ENCODE measurements at regions not wholly inside any gene's neighbourhood (a gene's known extent, or its start where the extent isn't known, plus 50 kb on each side); places are given as distances from the start of the nearest gene placed in this dataset.
"Not testable (repeated sequence)": the region's sequence is repeated elsewhere in the genome, so short reads cannot be mapped to it uniquely, and the experiment has no call there.

DNA sequence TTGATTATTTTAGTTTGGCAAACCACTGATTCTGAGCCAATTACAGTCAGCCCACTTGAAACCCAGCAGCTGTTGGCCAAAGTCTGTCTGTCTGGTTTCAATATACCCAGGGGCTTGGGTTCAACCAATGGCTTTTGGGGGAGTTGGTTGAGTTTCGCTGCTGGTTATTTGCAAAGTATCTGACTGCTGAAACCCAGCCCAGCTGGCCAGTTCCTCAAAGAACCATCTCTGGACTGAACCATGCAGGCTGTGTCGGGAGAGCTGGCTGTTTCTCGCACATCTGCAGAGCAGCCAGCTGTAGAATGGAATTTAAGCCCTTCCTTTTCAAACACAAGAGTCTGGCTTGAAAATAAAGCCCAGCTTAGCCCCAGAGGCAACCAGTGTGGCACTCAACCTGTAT is 66.0 kb upstream of the PAX7 start:
- DNase-seq, result no peak

DNA sequence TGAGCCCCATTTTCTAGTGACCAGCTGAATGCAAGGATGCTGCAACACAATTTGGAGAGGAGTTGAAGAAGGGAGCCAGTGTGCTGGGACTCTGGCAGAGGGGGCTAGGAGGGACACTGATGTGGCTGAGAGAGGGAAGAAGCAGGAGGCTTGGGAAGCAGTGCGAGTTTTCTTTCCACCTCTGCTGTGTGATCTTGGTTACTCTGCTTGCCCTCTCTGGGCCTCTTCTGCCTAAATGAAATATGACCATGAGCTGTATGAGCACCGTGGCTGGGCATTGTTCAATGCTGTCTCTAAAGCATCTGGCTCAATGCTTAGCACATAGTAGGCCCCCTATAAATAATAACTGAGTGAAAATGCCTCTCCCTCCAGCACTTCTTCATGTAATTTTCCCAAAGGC is 65.3 kb upstream of the PAX7 start:
- no peak for DNase-seq

DNA sequence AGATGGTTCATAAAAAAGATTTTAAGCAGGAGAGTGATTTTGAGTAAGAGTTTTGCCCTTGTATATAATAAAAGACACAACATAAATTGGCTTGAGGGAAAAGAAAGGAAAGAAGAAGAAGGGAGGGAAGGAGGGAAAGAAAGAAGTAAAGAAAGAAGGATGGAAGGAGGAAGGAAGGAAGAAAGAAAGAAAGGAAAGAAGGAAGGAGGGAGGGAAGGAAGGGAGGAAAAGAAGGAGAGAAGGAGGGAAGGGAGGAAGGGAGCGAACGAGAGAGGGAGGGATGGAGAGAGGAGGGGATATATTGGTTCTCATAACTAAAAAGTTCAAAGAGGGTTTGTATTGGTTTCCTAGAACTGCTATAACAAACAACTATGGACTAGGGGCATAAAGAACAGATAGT is 62.2 kb upstream of the PAX7 start:
- DNase-seq, result no peak

DNA sequence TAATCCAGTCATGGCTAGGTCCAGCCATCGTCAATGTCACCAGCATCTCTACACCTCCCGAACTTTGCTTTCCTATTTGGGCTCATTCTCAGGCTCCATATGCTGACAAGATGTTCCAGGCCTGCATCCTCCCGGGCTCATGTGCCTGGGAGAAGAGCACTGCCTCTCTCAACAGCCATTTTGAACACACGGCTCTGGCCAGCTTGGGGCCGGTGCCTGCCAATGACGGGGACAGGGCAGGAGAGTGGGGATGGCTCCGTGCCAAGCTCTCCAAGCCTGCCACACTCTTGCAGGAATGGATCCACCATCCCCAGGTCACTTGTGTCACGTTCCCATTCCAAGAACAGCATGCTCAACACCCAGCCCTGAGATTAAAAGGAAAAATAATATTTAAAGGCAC is 61.4 kb upstream of the PAX7 start:
- DNase-seq, result no peak

DNA sequence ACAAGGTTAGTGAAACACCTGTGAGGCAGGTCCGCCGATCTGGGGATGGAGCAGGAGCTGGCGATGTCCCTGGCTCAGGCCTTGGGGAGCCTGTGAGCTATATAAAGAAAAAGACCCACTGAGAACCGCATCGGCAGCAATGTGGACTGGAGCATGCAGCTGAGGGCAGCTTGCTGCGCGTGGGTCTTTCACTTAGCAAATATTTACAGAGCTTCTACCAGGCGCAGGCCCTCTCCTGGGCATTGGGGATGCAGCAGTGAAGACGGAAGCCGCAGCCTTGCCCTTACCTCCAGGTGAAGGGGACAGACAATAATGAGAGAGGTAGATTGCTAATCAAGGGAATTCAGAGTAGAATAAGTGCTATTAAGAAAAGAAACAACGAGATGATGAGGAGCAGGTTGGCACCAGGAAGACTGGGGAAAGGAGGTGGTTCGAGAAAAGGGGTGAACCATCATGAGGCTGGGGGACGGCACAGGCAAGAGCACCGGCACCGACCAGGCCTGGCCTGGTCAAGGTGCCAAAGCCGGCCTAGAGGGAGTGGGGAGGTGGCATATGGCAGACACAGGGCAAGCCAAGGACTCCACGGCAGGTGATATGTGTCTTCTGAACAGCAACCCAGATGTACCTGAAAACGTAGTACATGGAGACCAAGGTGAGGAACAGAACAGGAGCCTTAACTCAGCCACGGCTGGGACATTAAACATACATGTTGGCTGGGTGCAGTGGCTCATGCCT is 60.7 kb upstream of the PAX7 start:
- no peak for DNase-seq

DNA sequence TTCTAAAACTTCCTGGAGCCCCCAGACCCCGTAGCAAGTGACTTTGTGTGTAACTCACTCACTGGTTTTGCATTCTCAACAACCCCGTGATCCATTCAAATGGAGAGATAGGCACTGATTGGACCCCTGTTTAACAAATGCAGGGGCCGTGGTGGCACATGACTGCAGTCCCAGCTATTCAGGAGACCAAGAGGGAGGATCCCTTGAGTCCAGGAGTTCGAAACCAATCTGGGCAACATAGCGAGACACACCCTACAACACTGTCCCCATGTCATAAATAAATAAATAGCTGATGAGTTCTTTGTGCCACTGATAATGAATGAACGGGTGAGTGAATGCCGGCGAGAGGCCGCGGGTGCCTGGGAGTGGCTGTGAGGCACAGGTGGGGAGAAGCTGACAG is 59.4 kb upstream of the PAX7 start:
- DNase-seq, result no peak

DNA sequence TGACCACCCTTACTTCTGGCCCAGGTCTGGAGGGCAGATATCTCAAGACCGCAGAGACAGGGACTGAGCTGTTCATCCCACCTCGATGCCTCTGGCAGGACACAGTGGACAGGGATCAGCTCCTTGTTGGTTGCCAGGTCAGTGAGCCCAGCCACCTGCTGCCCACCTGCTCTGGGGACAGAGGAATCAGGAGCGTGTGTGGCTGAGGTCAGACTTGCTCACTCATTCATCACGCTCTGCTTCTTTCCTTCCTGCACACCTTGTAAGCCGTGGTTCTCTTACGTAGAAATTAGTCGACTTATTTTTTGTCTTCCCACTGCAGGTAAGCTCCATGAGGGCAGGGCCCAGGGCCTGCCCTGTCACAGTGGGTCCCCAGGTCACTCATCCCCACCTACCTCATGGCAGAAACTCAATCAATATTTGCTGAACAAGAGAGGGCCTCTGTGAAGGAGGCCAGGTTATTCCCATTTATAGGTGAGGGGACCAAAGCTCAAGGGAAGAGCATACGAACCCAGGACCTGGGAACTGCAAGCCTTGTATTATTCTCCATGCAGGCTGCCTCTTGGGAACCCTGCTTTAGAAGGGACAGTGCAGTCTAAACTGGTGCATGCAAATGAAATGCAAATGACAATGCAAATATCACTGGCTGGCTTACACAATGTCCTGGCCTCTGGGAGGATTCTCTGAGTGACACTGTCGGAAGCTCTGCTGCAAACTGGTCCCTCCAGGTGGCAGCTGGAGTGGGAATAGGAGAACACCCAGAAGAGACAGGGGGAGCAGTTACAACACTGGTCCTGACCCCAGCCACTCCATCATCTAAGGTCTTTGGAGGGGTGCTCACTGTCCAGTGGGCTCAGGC is 58.4 kb upstream of the PAX7 start:
- DNase-seq, result no peak

DNA sequence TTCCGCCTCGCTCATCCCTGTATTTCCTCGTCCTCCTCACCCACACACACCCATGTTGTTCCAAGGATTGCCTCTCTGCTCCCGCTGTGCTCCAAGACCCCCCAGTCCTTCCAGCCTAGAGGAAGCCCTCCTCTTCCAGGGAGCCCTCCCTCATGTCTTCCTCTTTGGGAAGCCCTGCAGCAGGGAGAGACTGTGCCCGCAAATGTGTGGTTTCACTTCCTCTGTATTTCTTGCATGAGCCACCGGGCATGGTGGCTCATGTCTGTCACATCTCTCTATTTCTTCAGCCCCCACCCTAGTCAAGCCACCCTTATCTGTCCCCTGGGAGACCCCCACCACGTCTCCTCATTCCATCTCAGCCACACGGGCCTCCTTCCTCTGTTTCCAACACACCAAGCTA is 57.5 kb upstream of the PAX7 start:
- DNase-seq, result no peak

DNA sequence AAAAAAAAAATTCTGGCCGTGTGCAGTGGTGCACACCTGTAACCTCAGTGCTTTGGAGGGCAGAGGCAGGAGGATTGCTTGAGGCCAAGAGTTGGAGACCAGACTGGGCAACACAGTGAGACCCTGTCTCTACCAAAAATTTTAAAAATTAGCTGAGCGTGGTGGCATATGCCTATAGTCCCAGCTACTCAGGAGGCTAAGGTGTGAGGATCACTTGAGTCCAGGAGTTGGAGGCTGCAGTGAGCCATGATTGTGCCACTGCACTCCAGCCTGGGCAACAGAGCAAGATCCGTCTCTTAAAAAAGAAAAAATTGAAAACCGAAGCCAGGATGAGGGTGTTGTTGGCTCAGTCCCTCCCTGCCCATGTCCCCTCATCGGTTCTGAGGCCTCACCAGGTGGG is 55.9 kb upstream of the PAX7 start:
- no peak for DNase-seq

DNA sequence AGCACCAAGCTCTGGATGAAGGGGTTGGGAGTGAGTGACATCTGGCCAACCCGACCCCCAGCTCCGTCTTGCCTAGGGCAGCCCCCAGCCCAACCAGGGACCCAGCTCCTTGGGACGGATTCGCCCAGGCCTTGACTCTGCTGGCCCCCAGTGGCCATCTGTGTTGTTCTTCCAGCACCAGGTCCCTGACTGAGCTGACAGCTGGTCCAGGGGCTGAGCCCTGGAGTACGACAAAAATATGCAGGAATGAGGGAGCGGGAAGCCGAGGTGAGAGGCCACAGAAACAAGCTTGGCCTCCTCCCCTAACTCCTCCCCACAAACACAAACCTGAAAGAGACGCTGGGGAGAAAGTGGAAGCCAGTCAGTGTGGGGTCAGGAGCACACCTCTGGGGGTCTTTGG is 55.0 kb upstream of the PAX7 start:
- no peak for DNase-seq

DNA sequence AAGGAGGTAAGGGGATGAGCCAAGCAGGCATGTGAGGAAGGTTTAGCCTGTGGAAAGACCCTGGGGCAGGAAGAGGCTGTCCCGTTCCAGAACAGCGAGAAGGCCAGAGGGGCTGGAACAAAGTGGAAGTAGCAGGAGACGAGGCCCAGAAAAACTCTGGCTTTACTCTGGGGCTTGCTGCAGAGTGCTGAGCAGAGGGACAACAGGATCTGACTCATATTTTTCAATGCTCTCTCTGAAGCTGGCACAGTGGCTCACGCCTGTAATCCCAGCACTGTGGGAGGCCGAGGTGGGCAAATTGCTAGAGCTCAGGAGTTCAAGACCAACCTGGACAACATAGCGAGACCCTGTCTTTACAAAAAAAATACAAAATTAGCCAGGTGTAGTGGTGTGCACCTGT is 52.4 kb upstream of the PAX7 start:
- DNase-seq, result no peak

DNA sequence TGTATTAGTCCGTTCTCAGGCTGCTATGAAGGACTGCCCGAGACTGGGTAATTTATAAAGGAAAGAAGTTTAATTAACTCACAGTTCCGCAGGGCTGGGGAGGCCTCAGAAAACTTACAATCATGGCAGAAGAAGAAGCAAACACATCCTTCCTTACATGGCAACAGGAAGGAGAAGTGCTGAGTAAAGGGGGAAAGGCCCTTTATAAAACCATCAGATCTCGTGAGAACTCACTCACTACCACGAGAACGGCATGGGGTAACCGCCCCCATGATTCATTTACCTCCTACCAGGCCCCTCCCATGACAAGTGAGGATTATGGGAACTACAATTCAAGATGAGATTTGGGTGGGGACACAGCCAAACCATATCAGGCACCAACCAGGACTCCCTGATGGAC is 51.4 kb upstream of the PAX7 start:
- not testable (repeated sequence) for DNase-seq

DNA sequence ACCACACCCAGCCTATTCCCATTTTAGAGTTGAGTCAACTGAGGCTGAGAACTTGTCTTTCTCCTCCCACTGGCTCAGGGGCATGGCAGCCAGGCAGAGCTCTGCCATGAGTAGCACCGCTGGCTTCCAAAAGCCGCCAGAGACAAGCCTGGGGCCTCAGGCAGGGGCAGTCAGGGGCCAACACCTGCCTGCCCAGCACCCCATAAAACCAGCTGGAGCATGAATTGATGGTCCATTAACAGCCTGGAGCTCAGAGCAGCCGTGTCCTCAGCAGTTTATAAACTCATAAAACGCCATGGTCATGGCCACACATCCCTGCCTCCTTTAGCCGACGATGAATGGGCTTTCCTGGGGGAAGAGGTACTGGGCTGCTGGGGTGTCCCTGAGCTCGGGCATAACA is 50.6 kb upstream of the PAX7 start:
- DNase-seq, result no peak

DNA sequence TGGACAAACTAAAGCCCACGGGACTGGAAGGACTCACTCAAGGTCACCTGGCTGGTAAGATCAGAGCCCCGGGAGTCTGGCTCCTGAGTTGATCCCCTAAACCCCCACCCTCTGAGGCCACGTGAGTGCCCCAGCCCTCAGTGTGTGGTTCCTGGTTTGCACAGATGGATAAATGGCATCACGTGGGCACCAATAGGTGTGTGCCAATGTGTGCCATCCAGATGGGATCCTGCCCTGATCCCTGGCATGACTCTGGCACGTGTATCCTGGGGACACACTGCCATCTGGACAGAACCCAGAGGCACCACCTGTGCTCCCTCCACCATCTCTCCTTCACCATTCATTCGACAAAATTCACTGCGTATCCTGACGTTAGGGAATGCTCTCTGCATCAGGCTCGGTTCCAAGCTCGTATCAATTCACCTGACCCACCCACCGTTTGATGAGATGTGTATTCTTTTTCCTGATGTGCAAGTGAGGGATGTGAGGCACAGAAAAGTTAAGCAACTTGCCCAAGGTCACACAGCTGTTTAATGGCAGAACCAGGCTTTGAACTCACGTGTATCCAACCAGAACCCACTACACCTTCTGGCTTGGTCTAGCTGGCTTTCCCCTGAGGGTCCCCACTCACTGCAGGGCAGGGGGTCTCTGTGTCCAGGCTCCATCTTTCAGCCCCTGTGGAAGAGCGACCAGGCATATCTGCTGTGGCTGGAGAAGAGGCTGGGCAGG is 49.8 kb upstream of the PAX7 start:
- DNase-seq, result no peak

Measured in NCI-H748 treated with DMSO at 0.1 percent for 48 hours (cell line).